IPS-18c (cell line): ENCODE measurements at regions not wholly inside any gene's neighbourhood (a gene's known extent, or its start where the extent isn't known, plus 50 kb on each side); places are given as distances from the start of the nearest gene placed in this dataset.

Experiments used
- H3K4me3 ChIP-seq: 2 replicates; pipeline ENCODE4 v1.7.0; 2013; ENCODE audit warnings: low read depth, mild to moderate bottlenecking, low read length, moderate library complexity; ENCODE audit not compliant: insufficient read depth
- H3K9me3 ChIP-seq: one replicate; pipeline ENCODE4 v1.6.1; 2013; ENCODE audit warnings: mild to moderate bottlenecking, low read length, moderate library complexity; ENCODE audit not compliant: control insufficient read depth, insufficient read depth

GRCh38 chr18:4906856-4907255 is 290.2 kb downstream of the AKAIN1 start:
- Histone ChIP-seq H3K4me3 (no peak overlapping the region), H3K9me3 (peaks cover 2% of the 10 kb centered on the region)

DNA sequence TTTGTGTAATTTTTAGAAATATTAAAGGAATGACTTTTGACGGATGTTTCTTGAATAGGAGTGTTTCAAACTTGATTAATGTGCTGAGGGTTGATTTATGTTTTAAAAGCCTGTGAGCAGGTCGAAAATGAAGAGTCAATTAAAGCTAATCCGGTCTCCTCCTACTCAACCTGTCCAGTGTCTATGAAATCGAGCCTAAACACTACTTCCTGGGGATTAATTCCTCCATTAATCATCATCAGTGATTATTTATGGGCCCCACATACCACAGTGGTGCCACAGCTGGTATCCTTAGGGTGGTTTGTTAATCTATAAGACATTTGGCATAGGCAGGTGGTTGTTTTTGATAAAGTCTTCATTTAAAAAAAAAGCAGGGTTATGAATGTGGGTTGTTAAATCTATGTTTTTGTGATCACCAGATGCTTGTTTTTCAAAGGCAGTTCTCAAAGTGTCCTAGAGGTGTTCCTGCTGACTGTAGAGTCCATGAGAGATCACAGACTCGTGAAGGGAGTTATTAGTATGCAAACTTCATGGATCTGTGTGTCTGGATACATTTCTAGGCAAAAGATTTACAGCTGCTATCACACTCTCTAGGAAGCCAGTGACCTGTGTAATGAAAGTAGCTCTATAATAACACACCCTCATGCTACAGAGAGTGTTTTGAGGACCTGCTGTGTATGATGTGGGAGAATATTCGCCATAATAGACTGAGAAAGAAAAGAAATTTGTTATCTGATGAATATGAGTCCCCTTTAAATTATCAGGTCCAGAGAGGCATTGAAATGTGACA is 308.6 kb downstream of the AKAIN1 start:
- Histone ChIP-seq H3K4me3 (no peak overlapping the region), H3K9me3 (peaks cover 11% of the 10 kb centered on the region)

DNA sequence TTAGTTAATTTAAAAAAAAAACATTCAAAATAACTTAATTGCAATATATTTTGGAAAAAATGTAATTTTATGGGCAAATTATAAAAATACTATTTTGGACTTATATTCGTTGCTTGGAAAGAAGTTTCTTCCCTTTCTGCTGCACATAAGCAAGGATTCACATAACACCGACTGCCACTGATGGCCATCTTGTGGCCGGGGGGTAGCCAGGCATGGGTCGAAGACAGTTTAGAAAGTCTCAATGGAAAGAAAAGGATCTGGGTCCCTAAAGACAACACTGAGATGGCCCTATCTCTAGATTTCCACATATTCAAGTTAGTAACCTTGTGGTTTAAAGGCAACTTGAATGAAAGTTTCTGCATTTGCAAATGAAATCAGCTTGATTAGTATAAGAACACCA is 318.6 kb downstream of the AKAIN1 start:
- H3K4me3 ChIP-seq = no peak overlapping the region
- no peaks in the 10 kb centered on the region for H3K9me3 ChIP-seq

DNA sequence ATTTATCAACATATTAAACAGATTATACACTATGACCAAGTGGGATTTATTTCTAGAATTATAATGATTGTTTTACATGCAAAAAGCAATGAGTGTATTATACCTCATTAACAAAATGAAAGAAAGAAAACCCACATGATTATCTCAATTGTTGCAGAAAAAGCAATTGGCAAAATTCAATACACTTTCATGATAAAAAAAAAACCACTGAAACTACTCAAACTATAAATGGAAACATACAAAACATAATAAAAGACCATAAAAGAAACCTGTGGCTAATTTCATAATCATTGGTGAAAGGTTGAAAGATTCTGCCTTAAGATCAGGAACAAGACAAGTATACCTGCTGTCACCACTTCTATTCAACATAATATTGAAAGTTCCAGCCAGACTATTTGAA is 325.9 kb downstream of the AKAIN1 start:
- H3K9me3 ChIP-seq = no peaks in the 10 kb centered on the region

GRCh38 chr18:4870177-4870773 is 326.8 kb downstream of the AKAIN1 start:
- no peaks in the 10 kb centered on the region for H3K9me3 ChIP-seq
- no peak overlapping the region for H3K4me3 ChIP-seq

More for the DNA sequence above, 325.9 kb downstream of the AKAIN1 start:
- H3K4me3 ChIP-seq = no peak overlapping the region

DNA sequence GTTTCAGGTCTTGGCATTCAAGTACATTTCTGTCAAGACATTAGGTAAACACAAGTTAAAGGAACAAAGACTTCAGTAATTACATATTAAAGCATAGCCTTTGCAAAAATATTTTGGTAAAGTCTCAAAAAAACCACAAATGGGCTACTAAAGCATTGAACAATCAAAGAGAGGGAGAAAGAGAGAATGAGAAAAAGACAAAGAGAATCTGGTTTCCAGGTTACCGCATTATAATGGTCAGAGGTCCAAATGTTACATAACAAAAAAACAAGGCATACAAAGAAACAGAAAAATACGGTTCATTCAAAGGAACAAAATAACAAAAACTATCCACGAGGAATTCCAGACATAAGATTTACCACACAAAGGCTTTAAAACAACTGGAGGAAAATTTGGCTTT is 327.9 kb downstream of the AKAIN1 start:
- H3K4me3 ChIP-seq = no peak overlapping the region
- no peaks in the 10 kb centered on the region for H3K9me3 ChIP-seq

- Histone ChIP-seq H3K9me3 (no peaks in the 10 kb centered on the region), H3K4me3 (no peak overlapping the region)
Measured at GRCh38 chr18:4858379-4859127, 338.5 kb downstream of the AKAIN1 start.

DNA sequence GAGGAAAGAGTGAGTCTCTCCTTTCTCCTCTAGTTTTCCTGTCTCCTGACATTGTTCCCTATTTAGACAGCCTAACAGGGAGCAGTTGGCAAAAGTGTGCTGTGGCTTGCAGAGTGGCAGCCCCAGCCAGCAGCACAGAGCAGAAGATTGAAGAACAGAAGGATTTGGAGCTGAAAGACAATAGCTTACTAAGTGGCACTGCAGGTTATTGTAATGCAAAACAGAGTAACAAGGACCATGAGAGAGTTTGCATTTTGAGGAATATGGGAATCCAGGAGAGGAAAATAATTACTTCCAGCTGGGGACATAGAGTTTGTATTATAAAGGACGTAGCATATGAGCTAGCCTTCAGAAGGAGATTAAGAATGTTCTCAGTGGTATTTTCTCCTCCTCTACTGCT is 342.4 kb downstream of the AKAIN1 start:
- Histone ChIP-seq H3K9me3 (no peaks in the 10 kb centered on the region), H3K4me3 (no peak overlapping the region)

DNA sequence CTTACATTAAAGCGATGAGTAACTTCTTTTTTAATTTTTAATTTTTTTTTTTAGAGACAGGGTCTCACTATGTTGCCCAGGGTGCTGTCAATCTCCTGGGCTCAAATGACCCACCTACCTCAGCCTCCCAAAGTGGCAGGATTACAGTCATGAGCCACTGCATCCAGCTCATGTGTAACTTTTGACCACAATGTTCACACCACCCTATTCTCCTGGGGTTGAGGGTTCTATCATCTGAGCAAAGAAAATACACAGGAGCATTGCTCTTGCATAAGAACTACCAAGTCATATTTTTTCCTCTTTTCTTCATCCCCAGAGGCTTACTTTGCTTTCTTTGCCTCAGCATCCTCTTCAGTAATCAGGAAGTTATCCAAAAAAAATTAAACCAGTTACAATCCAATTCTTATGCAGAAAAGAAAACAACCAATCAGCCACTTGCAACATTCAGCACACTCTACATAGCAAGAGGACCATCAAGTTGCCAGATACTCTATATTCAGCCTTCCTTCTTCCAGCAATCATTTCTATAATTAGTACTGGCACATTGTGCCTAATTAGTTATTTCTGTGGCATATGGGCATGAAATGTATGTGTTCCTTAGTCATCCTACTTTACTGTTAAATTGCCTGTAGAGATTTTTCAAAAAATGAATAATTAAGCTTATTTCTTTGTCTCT is 345.6 kb downstream of the AKAIN1 start:
- H3K4me3 ChIP-seq = no peak overlapping the region
- H3K9me3 ChIP-seq = no peaks in the 10 kb centered on the region

- Histone ChIP-seq H3K4me3 (no peak overlapping the region), H3K9me3 (no peaks in the 10 kb centered on the region)
Measured at GRCh38 chr18:4847056-4847455, 350.0 kb downstream of the AKAIN1 start.

- Histone ChIP-seq H3K9me3 (no peaks in the 10 kb centered on the region), H3K4me3 (no peak overlapping the region)
Measured at GRCh38 chr18:4844320-4844719, 352.7 kb downstream of the AKAIN1 start.

GRCh38 chr18:4843771-4844170 is 353.3 kb downstream of the AKAIN1 start:
- H3K4me3 ChIP-seq = no peak overlapping the region

GRCh38 chr18:4842751-4843150 is 354.3 kb downstream of the AKAIN1 start:
- no peaks in the 10 kb centered on the region for H3K9me3 ChIP-seq
- H3K4me3 ChIP-seq = no peak overlapping the region

More at GRCh38 chr18:4843771-4844170, 353.3 kb downstream of the AKAIN1 start:
- no peaks in the 10 kb centered on the region for H3K9me3 ChIP-seq

DNA sequence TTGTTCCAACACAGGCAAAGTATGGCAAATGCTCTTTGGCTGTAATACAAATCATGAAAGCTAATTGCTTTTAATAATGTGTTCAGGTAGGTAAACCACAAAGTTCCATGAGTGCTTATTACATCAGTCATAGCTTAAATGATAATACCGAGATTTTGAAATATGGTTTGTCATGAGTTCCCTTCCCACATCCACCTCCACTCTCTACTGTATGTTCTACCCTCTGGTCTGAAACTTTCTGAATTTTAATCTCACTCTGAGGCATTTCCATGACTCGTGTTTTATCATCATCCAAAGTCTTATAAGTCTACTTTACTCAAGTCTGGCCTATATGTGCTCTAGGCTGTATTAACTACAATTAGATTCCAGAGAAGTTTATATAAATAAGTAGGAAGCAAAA is 354.8 kb downstream of the AKAIN1 start:
- no peaks in the 10 kb centered on the region for H3K9me3 ChIP-seq
- H3K4me3 ChIP-seq = no peak overlapping the region

DNA sequence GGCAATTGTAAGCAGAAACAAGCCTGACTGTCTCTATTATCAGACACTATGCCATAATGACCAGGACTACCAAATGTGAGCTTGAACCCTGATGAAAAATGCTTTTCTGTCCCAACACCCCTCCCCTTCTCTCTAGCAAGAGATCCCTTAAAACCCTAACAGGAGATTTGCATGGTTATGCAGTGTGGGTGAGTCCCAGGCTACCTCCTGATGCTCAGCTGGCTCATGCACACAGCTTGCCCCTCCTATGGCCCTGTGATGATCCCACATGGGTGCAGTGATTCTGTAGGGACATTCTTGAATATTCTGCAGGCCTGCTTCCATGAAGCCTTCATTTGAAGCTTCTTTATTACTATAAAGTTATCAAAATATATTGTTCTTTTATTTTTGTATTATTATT is 357.4 kb downstream of the AKAIN1 start:
- Histone ChIP-seq H3K4me3 (no peak overlapping the region), H3K9me3 (no peaks in the 10 kb centered on the region)

GRCh38 chr18:4836141-4836540 is 360.9 kb downstream of the AKAIN1 start:
- no peak overlapping the region for H3K4me3 ChIP-seq
- H3K9me3 ChIP-seq = no peaks in the 10 kb centered on the region

- no peak overlapping the region for H3K4me3 ChIP-seq
- no peaks in the 10 kb centered on the region for H3K9me3 ChIP-seq
Measured at GRCh38 chr18:4831791-4832375, 365.2 kb downstream of the AKAIN1 start.
